ENCODE measurements at regions not wholly inside any gene's neighbourhood (a gene's known extent, or its start where the extent isn't known, plus 50 kb on each side); places are given as distances from the start of the nearest gene placed in this dataset.
"Not testable (repeated sequence)": the region's sequence is repeated elsewhere in the genome, so short reads cannot be mapped to it uniquely, and the experiment has no call there.

DNA sequence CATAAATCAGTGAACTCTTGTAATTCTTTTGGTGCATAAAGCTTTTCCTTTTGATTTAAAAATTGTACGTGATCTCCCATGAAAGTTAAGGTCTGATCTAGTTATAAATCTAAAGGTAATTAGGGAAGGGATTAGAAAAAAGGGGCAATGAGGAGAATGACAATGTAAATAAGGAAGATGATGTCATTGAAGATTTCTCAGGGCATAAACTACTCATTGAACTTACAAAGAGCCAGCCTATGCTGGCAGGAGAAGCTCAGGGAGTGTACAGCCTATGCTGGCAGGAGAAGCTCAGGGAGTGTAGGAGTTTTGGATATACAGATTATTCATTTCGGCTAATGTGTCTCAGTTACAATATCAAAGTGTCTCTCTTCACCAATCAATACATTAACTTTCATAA, 1533.5 kb upstream of the ADGRL3 start:
- no peak overlapping the region for H3K27ac Mint-ChIP-seq (ENCODE audit: low read depth)
- H3K27me3 Mint-ChIP-seq: no peaks in the 10 kb centered on the region
- ATAC-seq (replicated peaks; ENCODE audit: extremely low read depth, poor library complexity, severe bottlenecking) (no peak), DNase-seq (ENCODE audit: low spot score in 2 of 2) (no peak)
- H3K9me3 Mint-ChIP-seq: peaks cover 17% of the 10 kb centered on the region
- H3K4me1 Mint-ChIP-seq: no peaks in the 10 kb centered on the region
- no peak overlapping the region for H3K4me3 Mint-ChIP-seq
- H3K36me3 Mint-ChIP-seq (ENCODE audit: insufficient read depth): no peaks in the 10 kb centered on the region

DNA sequence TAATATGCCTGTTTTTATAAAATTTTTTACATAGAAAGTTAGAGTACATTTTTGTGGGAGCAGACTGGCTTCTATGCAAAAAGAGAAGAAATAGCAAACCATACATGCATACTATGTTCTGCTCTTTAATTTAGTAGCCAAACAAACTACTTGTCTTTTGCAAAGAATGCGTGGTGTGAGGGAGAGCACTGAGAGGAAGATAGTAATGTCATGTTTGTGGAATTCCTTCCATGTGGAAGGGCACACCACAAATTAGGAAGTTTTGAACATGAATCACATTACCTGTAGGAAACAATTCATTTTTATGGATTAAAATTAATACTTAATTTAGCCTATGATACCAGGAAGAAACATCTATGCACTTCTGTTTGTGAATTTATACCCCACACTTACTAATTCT, 1529.1 kb upstream of the ADGRL3 start:
- Mint-ChIP-seq H3K27me3 (no peaks in the 10 kb centered on the region), H3K9me3 (peaks cover 18% of the 10 kb centered on the region), H3K4me3 (no peak overlapping the region), H3K27ac (ENCODE audit: low read depth) (no peak overlapping the region), H3K4me1 (no peaks in the 10 kb centered on the region), H3K36me3 (ENCODE audit: insufficient read depth) (no peaks in the 10 kb centered on the region)
- no peak for DNase-seq (ENCODE audit: low spot score in 2 of 2)
- no peak for ATAC-seq (replicated peaks; ENCODE audit: extremely low read depth, poor library complexity, severe bottlenecking)

DNA sequence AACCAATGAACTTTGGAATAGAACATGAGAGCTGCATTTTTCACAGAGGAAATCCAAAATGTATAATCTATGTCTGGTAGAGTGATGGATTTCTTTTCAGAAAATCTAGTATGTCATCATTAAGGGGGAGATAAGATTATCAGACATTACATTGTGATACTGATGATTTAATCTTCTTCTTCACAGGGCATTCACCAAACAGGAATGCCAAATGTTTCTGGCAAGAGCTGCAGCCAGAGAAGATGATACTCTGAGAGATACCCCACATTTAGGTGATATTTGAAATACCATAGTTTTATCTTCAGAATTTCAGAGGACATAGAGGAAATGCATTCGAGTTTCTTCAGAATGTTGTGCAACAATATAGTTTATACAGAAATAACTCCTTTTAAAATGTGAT, 1523.7 kb upstream of the ADGRL3 start:
- no peak overlapping the region for H3K27ac Mint-ChIP-seq (ENCODE audit: low read depth)
- H3K4me3 Mint-ChIP-seq: no peak overlapping the region
- H3K27me3 Mint-ChIP-seq: no peaks in the 10 kb centered on the region
- ATAC-seq (replicated peaks; ENCODE audit: extremely low read depth, poor library complexity, severe bottlenecking): no peak
- no peaks in the 10 kb centered on the region for H3K4me1 Mint-ChIP-seq
- H3K36me3 Mint-ChIP-seq (ENCODE audit: insufficient read depth): no peaks in the 10 kb centered on the region
- DNase-seq (ENCODE audit: low spot score in 2 of 2): no peak
- peaks cover 23% of the 10 kb centered on the region for H3K9me3 Mint-ChIP-seq

DNA sequence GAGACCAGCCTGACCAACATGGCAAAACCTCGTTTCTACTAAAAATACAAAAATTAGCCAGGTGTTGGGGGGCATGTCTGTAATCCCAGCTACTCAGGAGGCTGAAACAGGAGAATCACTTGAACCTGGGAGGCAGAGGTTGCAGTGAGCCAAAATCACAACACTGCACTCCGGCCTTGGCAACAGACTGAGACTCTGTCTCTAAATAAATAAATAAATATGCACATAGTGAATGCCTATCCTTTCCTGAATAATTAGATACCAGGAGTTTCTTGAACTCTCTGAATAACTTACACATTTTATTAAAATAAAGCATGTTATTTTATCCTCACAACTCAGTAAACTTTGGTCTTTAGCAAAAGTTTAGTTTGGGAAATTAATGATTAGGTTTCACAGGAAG, 1523.1 kb upstream of the ADGRL3 start:
- not testable (repeated sequence) for H3K27me3 Mint-ChIP-seq; DNase-seq (ENCODE audit: low spot score in 2 of 2); H3K4me3 Mint-ChIP-seq; ATAC-seq (replicated peaks; ENCODE audit: extremely low read depth, poor library complexity, severe bottlenecking); H3K27ac Mint-ChIP-seq (ENCODE audit: low read depth); H3K4me1 Mint-ChIP-seq; H3K36me3 Mint-ChIP-seq (ENCODE audit: insufficient read depth)
- peaks cover 23% of the 10 kb centered on the region for H3K9me3 Mint-ChIP-seq

DNA sequence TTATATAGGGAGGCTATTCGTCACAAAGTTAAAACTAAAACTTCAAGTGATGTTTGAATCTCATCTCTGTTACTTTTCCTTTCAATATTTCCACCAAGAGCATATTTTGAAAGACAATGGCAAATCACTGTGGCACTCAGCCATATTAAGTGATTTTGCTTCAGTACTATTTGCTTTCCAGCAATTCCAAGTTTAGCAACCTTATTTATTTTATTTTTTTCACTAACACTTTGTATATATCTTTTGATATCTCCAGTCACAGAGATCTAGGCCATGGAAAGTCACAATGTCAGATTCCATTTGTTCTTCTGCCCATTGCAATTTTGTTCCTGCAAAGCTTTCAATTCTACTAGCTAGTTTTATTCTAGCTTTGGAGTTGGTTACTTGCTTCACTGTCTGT, 1514.5 kb upstream of the ADGRL3 start:
- Mint-ChIP-seq H3K27ac (ENCODE audit: low read depth) (no peak overlapping the region), H3K36me3 (ENCODE audit: insufficient read depth) (no peaks in the 10 kb centered on the region), H3K27me3 (no peaks in the 10 kb centered on the region), H3K4me3 (no peak overlapping the region), H3K9me3 (peaks cover 4% of the 10 kb centered on the region), H3K4me1 (no peaks in the 10 kb centered on the region)
- ATAC-seq (replicated peaks; ENCODE audit: extremely low read depth, poor library complexity, severe bottlenecking): no peak
- DNase-seq (ENCODE audit: low spot score in 2 of 2): no peak

DNA sequence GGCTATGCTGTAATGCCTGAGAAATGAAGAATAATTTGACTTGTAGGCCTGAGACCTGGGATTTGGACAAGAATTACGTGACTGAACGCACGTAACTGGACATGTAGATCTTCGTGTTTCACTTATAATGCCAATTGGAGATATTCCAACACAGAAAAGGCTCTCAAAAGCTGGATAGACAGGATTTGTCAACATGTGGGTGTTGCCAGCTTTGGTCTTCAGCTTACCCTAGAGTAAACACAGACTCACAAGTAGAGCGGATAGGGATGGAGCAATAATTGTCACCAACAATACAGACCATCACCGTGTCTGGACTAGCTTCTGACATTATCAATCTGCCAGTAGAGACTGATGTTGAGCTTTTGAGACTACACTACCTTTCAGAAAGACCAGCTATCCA, 1511.0 kb upstream of the ADGRL3 start:
- ATAC-seq (replicated peaks; ENCODE audit: extremely low read depth, poor library complexity, severe bottlenecking): no peak
- Mint-ChIP-seq H3K27ac (ENCODE audit: low read depth) (no peak overlapping the region), H3K36me3 (ENCODE audit: insufficient read depth) (no peaks in the 10 kb centered on the region), H3K9me3 (peaks cover 4% of the 10 kb centered on the region), H3K4me3 (no peak overlapping the region), H3K27me3 (no peaks in the 10 kb centered on the region), H3K4me1 (no peaks in the 10 kb centered on the region)
- DNase-seq (ENCODE audit: low spot score in 2 of 2): no peak

DNA sequence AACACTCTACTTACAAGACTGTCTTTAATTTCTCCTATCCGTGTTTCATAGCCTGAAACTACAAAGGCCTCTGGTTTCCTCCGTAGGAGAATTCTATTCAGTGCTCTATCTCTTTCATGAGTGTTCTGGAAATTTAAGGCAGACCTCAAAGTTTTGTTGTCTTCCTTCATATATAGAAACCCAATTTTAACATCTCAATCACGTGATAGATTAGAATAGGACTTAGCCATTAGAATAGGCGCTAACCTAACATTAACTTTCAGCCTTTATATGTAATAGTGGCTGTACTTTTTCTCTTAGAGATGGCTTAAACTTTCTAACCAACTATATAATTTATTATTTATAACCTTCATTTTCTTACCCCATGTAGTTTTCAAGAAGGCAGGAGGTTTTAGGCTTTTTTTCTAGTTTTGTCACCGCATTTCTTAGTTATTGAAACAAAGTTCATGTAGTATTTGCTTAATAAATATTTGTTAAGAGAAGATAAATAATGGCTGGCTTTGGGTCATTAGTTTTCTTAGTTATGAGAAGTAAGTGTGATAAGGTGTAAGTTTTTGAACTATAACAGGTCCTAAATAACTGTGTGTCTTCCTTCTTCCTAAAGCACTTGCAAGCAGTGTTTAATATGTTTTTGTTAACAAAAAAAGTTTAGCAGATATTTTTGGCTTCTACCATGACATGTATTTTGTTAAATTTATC, 1504.6 kb upstream of the ADGRL3 start:
- ATAC-seq (replicated peaks; ENCODE audit: extremely low read depth, poor library complexity, severe bottlenecking) (no peak), DNase-seq (ENCODE audit: low spot score in 2 of 2) (no peak)
- no peaks in the 10 kb centered on the region for H3K36me3 Mint-ChIP-seq (ENCODE audit: insufficient read depth)
- H3K27ac Mint-ChIP-seq (ENCODE audit: low read depth): no peak overlapping the region
- H3K4me3 Mint-ChIP-seq: no peak overlapping the region
- no peaks in the 10 kb centered on the region for H3K4me1 Mint-ChIP-seq
- H3K27me3 Mint-ChIP-seq: no peaks in the 10 kb centered on the region
- H3K9me3 Mint-ChIP-seq: peaks cover 7% of the 10 kb centered on the region

DNA sequence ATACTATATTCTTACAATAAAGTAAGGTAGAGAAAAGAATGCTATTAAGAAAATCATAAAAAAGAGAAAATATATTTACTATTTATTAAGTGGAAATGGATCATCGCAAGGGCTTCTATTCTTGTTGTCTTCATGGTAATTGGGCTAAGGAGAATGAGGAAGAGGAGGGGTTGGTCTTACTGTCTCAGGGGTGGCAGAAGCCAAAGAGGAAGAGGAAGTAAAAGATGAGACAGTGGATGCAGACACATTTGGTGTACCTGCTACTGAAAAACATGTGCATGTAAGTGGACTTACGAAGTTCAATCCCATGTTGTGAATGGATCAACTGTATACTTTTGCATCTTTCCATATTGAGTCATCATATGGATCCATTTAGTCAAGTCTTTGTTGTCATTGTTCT, 1502.1 kb upstream of the ADGRL3 start:
- peaks cover 21% of the 10 kb centered on the region for H3K9me3 Mint-ChIP-seq
- no peak overlapping the region for H3K4me3 Mint-ChIP-seq
- H3K36me3 Mint-ChIP-seq (ENCODE audit: insufficient read depth): no peaks in the 10 kb centered on the region
- no peak for DNase-seq (ENCODE audit: low spot score in 2 of 2)
- H3K27ac Mint-ChIP-seq (ENCODE audit: low read depth): no peak overlapping the region
- no peak for ATAC-seq (replicated peaks; ENCODE audit: extremely low read depth, poor library complexity, severe bottlenecking)
- H3K4me1 Mint-ChIP-seq: no peaks in the 10 kb centered on the region
- no peaks in the 10 kb centered on the region for H3K27me3 Mint-ChIP-seq

DNA sequence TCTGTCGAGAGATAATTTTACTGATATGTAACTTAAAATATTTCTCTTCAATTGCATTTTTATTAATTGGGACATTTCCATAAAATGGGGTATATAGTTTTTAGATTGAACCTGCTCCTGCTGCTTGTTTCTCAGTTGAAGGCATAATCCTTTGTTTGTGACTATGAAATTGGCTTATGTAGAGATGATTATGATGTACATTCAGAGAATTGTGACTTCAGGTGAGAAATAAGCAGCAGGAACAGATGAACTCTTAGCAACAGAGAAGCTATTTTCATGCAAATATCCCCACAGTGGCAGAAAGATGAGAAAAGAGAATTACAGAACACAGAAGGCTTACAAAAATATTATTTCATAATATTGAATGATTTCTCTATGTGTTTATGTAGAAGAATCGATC, 1499.5 kb upstream of the ADGRL3 start:
- peaks cover 32% of the 10 kb centered on the region for H3K9me3 Mint-ChIP-seq
- ATAC-seq (replicated peaks; ENCODE audit: extremely low read depth, poor library complexity, severe bottlenecking): no peak
- H3K36me3 Mint-ChIP-seq (ENCODE audit: insufficient read depth): no peaks in the 10 kb centered on the region
- DNase-seq (ENCODE audit: low spot score in 2 of 2): no peak
- no peak overlapping the region for H3K27ac Mint-ChIP-seq (ENCODE audit: low read depth)
- no peak overlapping the region for H3K4me3 Mint-ChIP-seq
- no peaks in the 10 kb centered on the region for H3K4me1 Mint-ChIP-seq
- H3K27me3 Mint-ChIP-seq: no peaks in the 10 kb centered on the region

DNA sequence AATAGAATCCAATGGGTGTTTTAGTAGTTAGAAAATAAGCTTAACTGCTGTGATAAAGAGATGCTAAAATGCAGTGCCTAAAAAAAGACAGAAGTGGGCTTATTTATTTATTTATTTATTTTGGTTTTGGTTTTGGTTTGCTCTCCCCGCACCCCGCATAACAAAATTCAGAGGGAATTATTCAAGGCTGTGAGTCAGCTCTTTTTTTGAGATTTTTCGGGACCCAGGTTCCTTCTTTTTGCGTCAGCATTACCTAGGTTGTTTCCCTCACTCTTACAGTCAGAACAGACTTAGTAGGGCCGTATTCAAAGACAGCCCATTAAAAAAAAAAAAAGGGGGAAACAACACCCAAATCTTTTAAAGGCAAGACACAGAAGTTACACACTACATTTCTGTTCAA, 1495.5 kb upstream of the ADGRL3 start:
- no peaks in the 10 kb centered on the region for H3K36me3 Mint-ChIP-seq (ENCODE audit: insufficient read depth)
- H3K4me3 Mint-ChIP-seq: no peak overlapping the region
- H3K27ac Mint-ChIP-seq (ENCODE audit: low read depth): no peak overlapping the region
- H3K4me1 Mint-ChIP-seq: no peaks in the 10 kb centered on the region
- ATAC-seq (replicated peaks; ENCODE audit: extremely low read depth, poor library complexity, severe bottlenecking) (no peak), DNase-seq (ENCODE audit: low spot score in 2 of 2) (no peak)
- peaks cover 33% of the 10 kb centered on the region for H3K9me3 Mint-ChIP-seq
- H3K27me3 Mint-ChIP-seq: no peaks in the 10 kb centered on the region

DNA sequence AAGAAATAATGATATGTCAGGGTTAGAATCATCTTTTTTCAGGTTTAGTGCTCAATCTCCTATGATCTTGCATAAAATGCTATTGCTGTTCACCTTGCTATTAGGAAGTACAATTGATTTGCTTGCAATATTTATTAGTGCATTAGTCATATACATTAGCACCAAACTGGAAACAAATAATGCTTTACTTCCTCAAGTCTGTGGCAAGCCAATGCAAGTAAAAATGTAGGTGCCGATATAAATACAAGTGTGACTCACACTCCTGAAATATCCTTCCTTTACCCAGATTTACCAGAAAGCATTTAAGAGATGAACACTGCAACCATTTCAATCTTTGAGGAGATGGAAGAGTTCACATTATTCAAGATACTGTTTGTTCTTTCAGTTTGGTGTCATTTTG, 1487.7 kb upstream of the ADGRL3 start:
- H3K4me1 Mint-ChIP-seq: no peaks in the 10 kb centered on the region
- no peak for DNase-seq (ENCODE audit: low spot score in 2 of 2)
- H3K4me3 Mint-ChIP-seq: no peak overlapping the region
- peaks cover 13% of the 10 kb centered on the region for H3K9me3 Mint-ChIP-seq
- ATAC-seq (replicated peaks; ENCODE audit: extremely low read depth, poor library complexity, severe bottlenecking): no peak
- H3K36me3 Mint-ChIP-seq (ENCODE audit: insufficient read depth): no peaks in the 10 kb centered on the region
- no peaks in the 10 kb centered on the region for H3K27me3 Mint-ChIP-seq
- no peak overlapping the region for H3K27ac Mint-ChIP-seq (ENCODE audit: low read depth)

DNA sequence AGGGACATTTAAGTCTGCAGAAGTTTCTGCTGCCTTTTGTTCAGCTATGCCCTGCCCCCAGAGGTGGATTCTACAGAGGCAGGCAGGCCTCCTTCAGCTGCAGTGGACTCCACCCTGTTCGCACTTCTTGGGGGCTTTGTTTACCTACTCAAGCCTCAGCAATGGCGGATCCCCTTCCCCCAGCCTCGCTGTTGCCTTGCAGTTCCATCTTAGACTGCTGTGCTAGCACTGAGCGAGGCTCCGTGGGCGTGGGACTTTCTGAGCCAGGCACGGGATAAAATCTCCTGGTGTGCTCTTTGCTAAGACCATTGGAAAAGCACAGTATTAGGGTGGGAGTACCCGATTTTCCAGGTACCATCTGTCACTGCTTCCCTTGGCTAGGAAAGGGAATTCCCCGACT, 1475.8 kb upstream of the ADGRL3 start:
- peaks cover 35% of the 10 kb centered on the region for H3K9me3 Mint-ChIP-seq
- DNase-seq (ENCODE audit: low spot score in 2 of 2); H3K27ac Mint-ChIP-seq (ENCODE audit: low read depth); H3K27me3 Mint-ChIP-seq; ATAC-seq (replicated peaks; ENCODE audit: extremely low read depth, poor library complexity, severe bottlenecking); H3K4me3 Mint-ChIP-seq; H3K4me1 Mint-ChIP-seq; H3K36me3 Mint-ChIP-seq (ENCODE audit: insufficient read depth): not testable (repeated sequence)

DNA sequence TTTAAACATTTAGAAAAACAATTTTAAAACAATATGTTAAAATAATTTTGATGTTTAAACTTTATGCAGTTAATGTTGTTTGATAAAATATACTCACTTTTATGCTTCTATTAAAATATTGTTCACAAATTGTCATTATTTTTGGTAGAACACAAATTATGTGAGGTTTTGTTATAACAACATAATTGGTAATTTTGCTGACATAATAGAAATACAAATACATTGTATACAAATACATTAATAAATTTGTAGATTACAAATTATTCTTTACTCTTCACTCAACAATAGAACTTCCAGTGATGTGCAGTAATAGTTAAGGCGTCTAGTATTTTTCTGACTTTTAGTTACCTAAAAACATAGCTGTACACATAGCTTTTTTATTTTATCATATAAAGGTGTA, 1472.4 kb upstream of the ADGRL3 start:
- no peak overlapping the region for H3K4me3 Mint-ChIP-seq
- peaks cover 24% of the 10 kb centered on the region for H3K9me3 Mint-ChIP-seq
- ATAC-seq (replicated peaks; ENCODE audit: extremely low read depth, poor library complexity, severe bottlenecking) (no peak), DNase-seq (ENCODE audit: low spot score in 2 of 2) (no peak)
- no peaks in the 10 kb centered on the region for H3K4me1 Mint-ChIP-seq
- no peaks in the 10 kb centered on the region for H3K27me3 Mint-ChIP-seq
- no peaks in the 10 kb centered on the region for H3K36me3 Mint-ChIP-seq (ENCODE audit: insufficient read depth)
- no peak overlapping the region for H3K27ac Mint-ChIP-seq (ENCODE audit: low read depth)

DNA sequence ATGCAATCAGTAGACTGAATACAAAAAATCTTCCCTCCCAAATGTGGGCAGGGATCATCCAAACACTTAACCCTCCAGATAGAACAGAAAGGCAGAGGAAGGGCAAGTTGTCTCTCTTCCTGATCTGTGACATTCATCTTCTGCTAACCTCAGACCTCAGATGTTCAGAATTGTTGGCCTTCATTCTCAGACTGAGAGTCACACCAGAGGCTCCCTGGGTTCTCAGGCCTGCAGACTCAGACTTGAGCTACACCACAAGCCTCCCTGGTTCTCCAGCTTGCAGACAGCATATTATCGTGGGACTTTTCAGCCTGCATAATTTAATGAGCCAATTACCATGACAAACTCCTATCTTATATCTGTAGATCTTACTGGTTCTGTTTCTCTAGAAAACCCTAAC, 1471.6 kb upstream of the ADGRL3 start:
- no peak overlapping the region for H3K27ac Mint-ChIP-seq (ENCODE audit: low read depth)
- H3K36me3 Mint-ChIP-seq (ENCODE audit: insufficient read depth): no peaks in the 10 kb centered on the region
- no peaks in the 10 kb centered on the region for H3K4me1 Mint-ChIP-seq
- H3K27me3 Mint-ChIP-seq: no peaks in the 10 kb centered on the region
- H3K4me3 Mint-ChIP-seq: no peak overlapping the region
- no peak for ATAC-seq (replicated peaks; ENCODE audit: extremely low read depth, poor library complexity, severe bottlenecking)
- no peak for DNase-seq (ENCODE audit: low spot score in 2 of 2)
- H3K9me3 Mint-ChIP-seq: peaks cover 20% of the 10 kb centered on the region
